CD14-positive monocyte (primary cell): ENCODE measurements at regions not wholly inside any gene's neighbourhood (a gene's known extent, or its start where the extent isn't known, plus 50 kb on each side); places are given as distances from the start of the nearest gene placed in this dataset.

Experiments used
- DNase-seq, 3 donors: peaks; one replicate each; pipeline ENCODE4 v3.0.0-alpha.2; 2011 to 2022
- H2AFZ ChIP-seq: 2 replicates; pipeline ENCODE4 v1.6.0; 2012; ENCODE audit warnings: mild to moderate bottlenecking, low read depth, low read length, inconsistent platforms; ENCODE audit not compliant: insufficient read depth, poor library complexity, severe bottlenecking
- H3K27ac ChIP-seq, 2 donors: 1 replicate in 1 of 2; 2 replicates in 1 of 2; pipeline ENCODE4 v1.5.1; 2012 to 2013; ENCODE audit warnings: low read length in 2 of 2, control low read depth in 1 of 2, inconsistent platforms in 1 of 2, low read depth in 1 of 2, mild to moderate bottlenecking in 1 of 2
- H3K27me3 ChIP-seq, 2 donors: one replicate each; pipeline versions ENCODE4 v1.6.0 to v1.6.1; 2011 to 2013; ENCODE audit warnings: low read length in 2 of 2; ENCODE audit not compliant: control insufficient read depth in 2 of 2, insufficient read depth in 2 of 2
- H3K36me3 ChIP-seq, 2 donors: replicated peaks in 1 of 2; 1 replicate in 1 of 2; 2 replicates in 1 of 2; pipeline versions ENCODE4 v1.5.1 to v1.6.1; 2012 to 2013; ENCODE audit warnings: low read length in 2 of 2, control low read depth in 1 of 2, inconsistent platforms in 1 of 2, mild to moderate bottlenecking in 1 of 2; ENCODE audit not compliant: insufficient read depth in 2 of 2, control insufficient read depth in 1 of 2
- H3K4me1 ChIP-seq, 2 donors: 1 replicate in 1 of 2; 2 replicates in 1 of 2; pipeline versions ENCODE4 v1.5.1 to v1.6.1; 2012 to 2013; ENCODE audit warnings: low read length in 2 of 2, control low read depth in 1 of 2, inconsistent platforms in 1 of 2, mild to moderate bottlenecking in 1 of 2, moderate library complexity in 1 of 2; ENCODE audit not compliant: insufficient read depth in 2 of 2, control insufficient read depth in 1 of 2
- H3K4me2 ChIP-seq: replicated peaks from 2 replicates; pipeline ENCODE3; 2012; ENCODE audit warnings: low read length, moderate library complexity, mild to moderate bottlenecking; ENCODE audit not compliant: poor library complexity, severe bottlenecking; ENCODE audit errors: extremely low read depth
- H3K4me3 ChIP-seq, 3 experiments: fragments of 200-600 bp in 1 of 3; sonication (generic) in 1 of 3; replicated peaks in 1 of 3; 1 replicate in 2 of 3; 2 replicates in 1 of 3; pipeline ENCODE4 v1.5.1; 2011 to 2013; ENCODE audit warnings: low read length in 3 of 3, mild to moderate bottlenecking in 3 of 3, control low read depth in 2 of 3, low read depth in 2 of 3, inconsistent platforms in 1 of 3, moderate library complexity in 1 of 3
- H3K79me2 ChIP-seq: 2 replicates; pipeline ENCODE4 v1.6.0; 2012; ENCODE audit warnings: mild to moderate bottlenecking, control low read depth, inconsistent platforms, low read length, moderate library complexity; ENCODE audit not compliant: insufficient read depth
- H3K9ac ChIP-seq: 2 replicates; pipeline ENCODE4 v1.6.0; 2017; ENCODE audit warnings: low read length, mild to moderate bottlenecking; ENCODE audit not compliant: insufficient read depth, poor library complexity, severe bottlenecking
- H3K9me3 ChIP-seq, 2 donors: replicated peaks in 1 of 2; 1 replicate in 1 of 2; 2 replicates in 1 of 2; pipeline versions ENCODE4 v1.5.1 to v1.6.1; 2012 to 2013; ENCODE audit warnings: low read length in 2 of 2, control low read depth in 1 of 2; ENCODE audit not compliant: control insufficient read depth in 1 of 2, insufficient read depth in 1 of 2
- H4K20me1 ChIP-seq: 2 replicates; pipeline ENCODE4 v1.6.0; 2012; ENCODE audit warnings: mild to moderate bottlenecking, low read length, control low read depth, moderate library complexity; ENCODE audit not compliant: insufficient read depth
- H3K27ac Mint-ChIP-seq, 7 donors: one replicate each; pipeline ENCODE4 v1.8.0; 2020; ENCODE audit warnings: mild to moderate bottlenecking in 7 of 7, mixed read lengths in 7 of 7, moderate library complexity in 6 of 7, inconsistent platforms in 2 of 7
- H3K27me3 Mint-ChIP-seq, 3 donors: one replicate each; pipeline ENCODE4 v1.8.0; 2021 to 2022; ENCODE audit warnings: low read depth in 3 of 3, mild to moderate bottlenecking in 3 of 3, mixed read lengths in 3 of 3, moderate library complexity in 3 of 3, inconsistent platforms in 1 of 3
- H3K36me3 Mint-ChIP-seq, 2 donors: one replicate each; pipeline ENCODE4 v1.8.0; 2020; ENCODE audit warnings: mixed read lengths in 2 of 2, inconsistent platforms in 1 of 2, mild to moderate bottlenecking in 1 of 2
- H3K4me1 Mint-ChIP-seq: one replicate; pipeline ENCODE4 v1.8.0; 2020; ENCODE audit warnings: mild to moderate bottlenecking, mixed read lengths
- H3K4me3 Mint-ChIP-seq, 2 donors: one replicate each; pipeline ENCODE4 v1.8.0; 2020; ENCODE audit warnings: mild to moderate bottlenecking in 2 of 2, mixed read lengths in 2 of 2, moderate library complexity in 1 of 2
- H3K9me3 Mint-ChIP-seq, 7 donors: one replicate each; pipeline ENCODE4 v1.8.0; 2020 to 2022; ENCODE audit warnings: mixed read lengths in 7 of 7, mild to moderate bottlenecking in 6 of 7, moderate library complexity in 6 of 7, inconsistent platforms in 2 of 7
- WGBS: methylation state at CpG from one replicate; pipeline ENCODE4 v1.1.5; 2013; ENCODE audit warnings: missing lambda C conversion rate; ENCODE audit not compliant: insufficient coverage; 5-methylcytosine and 5-hydroxymethylcytosine counted together
- intact Hi-C, 2 donors: fragments of 100-400 bp; cut with micrococcal nuclease; formaldehyde crosslinking; loops; one replicate each; pipeline versions ENCODE4 v1.15.0 to v1.15.1; 2023
- TF ChIP-seq, protein P1 (sequence below): fragments of 200-600 bp; IDR thresholded peaks from one replicate; pipeline ENCODE4 v1.8.0; 2022; ENCODE audit warnings: antibody characterized with exemption, mild to moderate bottlenecking

DNA sequence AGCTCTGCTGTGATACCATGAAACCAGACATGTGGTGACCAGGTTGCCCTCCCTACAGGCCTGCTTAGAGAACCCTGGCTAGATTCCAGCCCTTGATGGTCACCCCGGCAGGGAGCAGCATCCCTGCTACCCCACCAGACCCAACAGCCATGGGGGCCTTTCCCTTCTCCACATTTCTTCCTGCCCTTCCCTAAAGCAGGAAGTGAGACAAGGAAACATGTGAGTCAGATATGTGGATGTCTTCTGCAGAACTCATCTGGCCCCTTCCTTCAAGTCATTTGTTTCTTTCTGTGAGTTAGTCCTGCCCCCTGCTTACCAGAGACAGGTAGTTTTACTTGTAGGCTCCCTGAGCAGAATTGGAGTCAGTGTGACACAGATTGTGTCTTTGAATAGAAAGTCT, 147.1 kb upstream of the USP9Y start:
- no peaks in the 10 kb centered on the region for H3K36me3 ChIP-seq
- no peak for DNase-seq
- H3K79me2 ChIP-seq: no peaks in the 10 kb centered on the region
- intact Hi-C loops: no loop called here
- no peak overlapping the region for H3K4me3 Mint-ChIP-seq
- H3K27me3 ChIP-seq: no peaks in the 10 kb centered on the region
- no peaks in the 10 kb centered on the region for H3K9me3 ChIP-seq
- no peak overlapping the region for H2AFZ ChIP-seq
- peaks cover 0 to 2% (median 1%) of the 10 kb centered on the region in 3 donors for H3K27me3 Mint-ChIP-seq
- H3K4me1 ChIP-seq: no peaks in the 10 kb centered on the region
- H3K4me1 Mint-ChIP-seq: no peaks in the 10 kb centered on the region
- H3K4me2 ChIP-seq: no peak overlapping the region
- no peak overlapping the region for H3K27ac Mint-ChIP-seq
- no peaks in the 10 kb centered on the region for H3K36me3 Mint-ChIP-seq
- H3K4me3 ChIP-seq: no peak overlapping the region
- H3K9me3 Mint-ChIP-seq: peaks cover 0 to 4% (median 0%) of the 10 kb centered on the region in 7 donors
- no peak overlapping the region for H3K27ac ChIP-seq
- TF ChIP-seq, protein P1, sequence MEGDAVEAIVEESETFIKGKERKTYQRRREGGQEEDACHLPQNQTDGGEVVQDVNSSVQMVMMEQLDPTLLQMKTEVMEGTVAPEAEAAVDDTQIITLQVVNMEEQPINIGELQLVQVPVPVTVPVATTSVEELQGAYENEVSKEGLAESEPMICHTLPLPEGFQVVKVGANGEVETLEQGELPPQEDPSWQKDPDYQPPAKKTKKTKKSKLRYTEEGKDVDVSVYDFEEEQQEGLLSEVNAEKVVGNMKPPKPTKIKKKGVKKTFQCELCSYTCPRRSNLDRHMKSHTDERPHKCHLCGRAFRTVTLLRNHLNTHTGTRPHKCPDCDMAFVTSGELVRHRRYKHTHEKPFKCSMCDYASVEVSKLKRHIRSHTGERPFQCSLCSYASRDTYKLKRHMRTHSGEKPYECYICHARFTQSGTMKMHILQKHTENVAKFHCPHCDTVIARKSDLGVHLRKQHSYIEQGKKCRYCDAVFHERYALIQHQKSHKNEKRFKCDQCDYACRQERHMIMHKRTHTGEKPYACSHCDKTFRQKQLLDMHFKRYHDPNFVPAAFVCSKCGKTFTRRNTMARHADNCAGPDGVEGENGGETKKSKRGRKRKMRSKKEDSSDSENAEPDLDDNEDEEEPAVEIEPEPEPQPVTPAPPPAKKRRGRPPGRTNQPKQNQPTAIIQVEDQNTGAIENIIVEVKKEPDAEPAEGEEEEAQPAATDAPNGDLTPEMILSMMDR: no peak
- WGBS: no CpG with 5 or more reads among the region's 1 CpG
- H3K9ac ChIP-seq: no peak overlapping the region
- H4K20me1 ChIP-seq: no peaks in the 10 kb centered on the region

DNA sequence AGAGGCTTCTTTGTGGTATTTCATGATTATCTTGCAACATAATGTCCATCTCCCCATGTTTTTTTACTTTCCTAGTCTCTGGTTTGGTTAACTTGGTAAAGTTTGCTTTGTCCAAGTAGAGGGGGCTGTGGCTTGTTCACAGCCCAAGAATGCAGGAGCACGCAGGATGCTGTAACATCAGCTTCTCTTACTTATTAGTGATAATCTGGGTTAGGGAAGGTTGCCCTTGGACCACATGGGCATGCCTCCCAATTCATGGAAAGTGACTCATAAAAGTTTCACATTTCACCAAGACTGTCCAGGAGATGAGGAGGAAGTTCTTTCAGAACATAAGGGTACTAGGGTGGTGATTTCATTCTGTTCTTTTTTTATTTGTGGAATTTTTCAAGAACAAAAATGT, 146.0 kb upstream of the USP9Y start:
- Mint-ChIP-seq H3K36me3 (no peaks in the 10 kb centered on the region), H3K4me3 (no peak overlapping the region), H3K4me1 (no peaks in the 10 kb centered on the region), H3K9me3 (peaks cover 0 to 5% (median 0%) of the 10 kb centered on the region in 7 donors), H3K27ac (no peak overlapping the region), H3K27me3 (peaks cover 0 to 1% (median 0%) of the 10 kb centered on the region in 3 donors)
- Histone ChIP-seq H3K9ac (no peak overlapping the region), H3K9me3 (no peaks in the 10 kb centered on the region), H3K4me1 (no peaks in the 10 kb centered on the region), H3K27ac (no peak overlapping the region), H3K27me3 (no peaks in the 10 kb centered on the region), H3K36me3 (no peaks in the 10 kb centered on the region), H4K20me1 (no peaks in the 10 kb centered on the region), H3K4me3 (no peak overlapping the region), H3K4me2 (no peak overlapping the region), H2AFZ (no peak overlapping the region), H3K79me2 (no peaks in the 10 kb centered on the region)
- intact Hi-C loops: no loop called here
- TF ChIP-seq, protein P1: no peak
- DNase-seq: no peak
- no CpG with 5 or more reads among the region's 1 CpG for WGBS
